CD14-positive monocyte (primary cell): ENCODE measurements at regions not wholly inside any gene's neighbourhood (a gene's known extent, or its start where the extent isn't known, plus 50 kb on each side); places are given as distances from the start of the nearest gene placed in this dataset.

ENCODE experiments used
- DNase-seq, 3 donors: peaks; one replicate each; pipeline ENCODE4 v3.0.0-alpha.2; 2011 to 2022
- H2AFZ ChIP-seq: 2 replicates; pipeline ENCODE4 v1.6.0; 2012; ENCODE audit warnings: mild to moderate bottlenecking, low read depth, low read length, inconsistent platforms; ENCODE audit not compliant: insufficient read depth, poor library complexity, severe bottlenecking
- H3K27ac ChIP-seq, 2 donors: 1 replicate in 1 of 2; 2 replicates in 1 of 2; pipeline ENCODE4 v1.5.1; 2012 to 2013; ENCODE audit warnings: low read length in 2 of 2, control low read depth in 1 of 2, inconsistent platforms in 1 of 2, low read depth in 1 of 2, mild to moderate bottlenecking in 1 of 2
- H3K27me3 ChIP-seq, 2 donors: one replicate each; pipeline versions ENCODE4 v1.6.0 to v1.6.1; 2011 to 2013; ENCODE audit warnings: low read length in 2 of 2; ENCODE audit not compliant: control insufficient read depth in 2 of 2, insufficient read depth in 2 of 2
- H3K36me3 ChIP-seq, 2 donors: replicated peaks in 1 of 2; 1 replicate in 1 of 2; 2 replicates in 1 of 2; pipeline versions ENCODE4 v1.5.1 to v1.6.1; 2012 to 2013; ENCODE audit warnings: low read length in 2 of 2, control low read depth in 1 of 2, inconsistent platforms in 1 of 2, mild to moderate bottlenecking in 1 of 2; ENCODE audit not compliant: insufficient read depth in 2 of 2, control insufficient read depth in 1 of 2
- H3K4me1 ChIP-seq, 2 donors: 1 replicate in 1 of 2; 2 replicates in 1 of 2; pipeline versions ENCODE4 v1.5.1 to v1.6.1; 2012 to 2013; ENCODE audit warnings: low read length in 2 of 2, control low read depth in 1 of 2, inconsistent platforms in 1 of 2, mild to moderate bottlenecking in 1 of 2, moderate library complexity in 1 of 2; ENCODE audit not compliant: insufficient read depth in 2 of 2, control insufficient read depth in 1 of 2
- H3K4me2 ChIP-seq: replicated peaks from 2 replicates; pipeline ENCODE3; 2012; ENCODE audit warnings: low read length, moderate library complexity, mild to moderate bottlenecking; ENCODE audit not compliant: poor library complexity, severe bottlenecking; ENCODE audit errors: extremely low read depth
- H3K4me3 ChIP-seq, 3 experiments: fragments of 200-600 bp in 1 of 3; sonication (generic) in 1 of 3; replicated peaks in 1 of 3; 1 replicate in 2 of 3; 2 replicates in 1 of 3; pipeline ENCODE4 v1.5.1; 2011 to 2013; ENCODE audit warnings: low read length in 3 of 3, mild to moderate bottlenecking in 3 of 3, control low read depth in 2 of 3, low read depth in 2 of 3, inconsistent platforms in 1 of 3, moderate library complexity in 1 of 3
- H3K79me2 ChIP-seq: 2 replicates; pipeline ENCODE4 v1.6.0; 2012; ENCODE audit warnings: mild to moderate bottlenecking, control low read depth, inconsistent platforms, low read length, moderate library complexity; ENCODE audit not compliant: insufficient read depth
- H3K9ac ChIP-seq: 2 replicates; pipeline ENCODE4 v1.6.0; 2017; ENCODE audit warnings: low read length, mild to moderate bottlenecking; ENCODE audit not compliant: insufficient read depth, poor library complexity, severe bottlenecking
- H3K9me3 ChIP-seq, 2 donors: replicated peaks in 1 of 2; 1 replicate in 1 of 2; 2 replicates in 1 of 2; pipeline versions ENCODE4 v1.5.1 to v1.6.1; 2012 to 2013; ENCODE audit warnings: low read length in 2 of 2, control low read depth in 1 of 2; ENCODE audit not compliant: control insufficient read depth in 1 of 2, insufficient read depth in 1 of 2
- H4K20me1 ChIP-seq: 2 replicates; pipeline ENCODE4 v1.6.0; 2012; ENCODE audit warnings: mild to moderate bottlenecking, low read length, control low read depth, moderate library complexity; ENCODE audit not compliant: insufficient read depth
- H3K27ac Mint-ChIP-seq, 7 donors: one replicate each; pipeline ENCODE4 v1.8.0; 2020; ENCODE audit warnings: mild to moderate bottlenecking in 7 of 7, mixed read lengths in 7 of 7, moderate library complexity in 6 of 7, inconsistent platforms in 2 of 7
- H3K27me3 Mint-ChIP-seq, 3 donors: one replicate each; pipeline ENCODE4 v1.8.0; 2021 to 2022; ENCODE audit warnings: low read depth in 3 of 3, mild to moderate bottlenecking in 3 of 3, mixed read lengths in 3 of 3, moderate library complexity in 3 of 3, inconsistent platforms in 1 of 3
- H3K36me3 Mint-ChIP-seq, 2 donors: one replicate each; pipeline ENCODE4 v1.8.0; 2020; ENCODE audit warnings: mixed read lengths in 2 of 2, inconsistent platforms in 1 of 2, mild to moderate bottlenecking in 1 of 2
- H3K4me1 Mint-ChIP-seq: one replicate; pipeline ENCODE4 v1.8.0; 2020; ENCODE audit warnings: mild to moderate bottlenecking, mixed read lengths
- H3K4me3 Mint-ChIP-seq, 2 donors: one replicate each; pipeline ENCODE4 v1.8.0; 2020; ENCODE audit warnings: mild to moderate bottlenecking in 2 of 2, mixed read lengths in 2 of 2, moderate library complexity in 1 of 2
- H3K9me3 Mint-ChIP-seq, 7 donors: one replicate each; pipeline ENCODE4 v1.8.0; 2020 to 2022; ENCODE audit warnings: mixed read lengths in 7 of 7, mild to moderate bottlenecking in 6 of 7, moderate library complexity in 6 of 7, inconsistent platforms in 2 of 7
- CTCF ChIP-seq: fragments of 200-600 bp; IDR thresholded peaks from one replicate; pipeline ENCODE4 v1.8.0; 2022; ENCODE audit warnings: antibody characterized with exemption, mild to moderate bottlenecking
- WGBS: methylation state at CpG from one replicate; pipeline ENCODE4 v1.1.5; 2013; ENCODE audit warnings: missing lambda C conversion rate; ENCODE audit not compliant: insufficient coverage; 5-methylcytosine and 5-hydroxymethylcytosine counted together
- intact Hi-C, 2 donors: fragments of 100-400 bp; cut with micrococcal nuclease; formaldehyde crosslinking; loops; one replicate each; pipeline versions ENCODE4 v1.15.0 to v1.15.1; 2023

DNA sequence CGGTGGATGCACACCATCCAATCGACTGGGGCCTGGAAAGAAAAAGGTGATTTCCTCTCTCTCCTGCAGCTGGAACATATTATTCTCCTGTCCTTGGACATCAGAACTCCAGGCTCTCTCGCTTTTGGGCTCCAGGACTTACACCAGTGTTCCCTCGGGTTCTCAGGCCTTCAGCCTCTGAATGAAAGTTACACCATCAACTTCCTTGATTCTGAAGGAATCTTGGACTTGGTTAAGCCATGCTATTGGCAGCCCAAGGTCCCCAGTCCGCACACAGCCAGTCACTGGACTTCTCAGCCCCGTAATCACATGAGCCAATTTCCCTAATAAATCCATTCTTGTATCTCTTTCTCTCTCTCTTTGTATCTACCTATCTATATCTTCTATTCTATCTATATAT, 418.9 kb downstream of the IRS1 start:
- no peak overlapping the region for H3K4me3 ChIP-seq
- H3K4me3 Mint-ChIP-seq: no peak overlapping the region
- H4K20me1 ChIP-seq: no peaks in the 10 kb centered on the region
- no peaks in the 10 kb centered on the region for H3K4me1 ChIP-seq
- peaks cover 0 to 12% (median 2%) of the 10 kb centered on the region in 7 donors for H3K9me3 Mint-ChIP-seq
- 96% methylated on average over 5 of the region's 6 CpGs for WGBS
- no peak overlapping the region for H3K27ac ChIP-seq
- peaks cover 5 to 9% (median 9%) of the 10 kb centered on the region in 3 donors for H3K27me3 Mint-ChIP-seq
- no peak overlapping the region for H2AFZ ChIP-seq
- no peak overlapping the region for H3K27ac Mint-ChIP-seq
- H3K79me2 ChIP-seq: no peaks in the 10 kb centered on the region
- no peak overlapping the region for H3K9ac ChIP-seq
- H3K36me3 Mint-ChIP-seq: peaks cover 0 to 2% of the 10 kb centered on the region in 2 donors
- no peak overlapping the region for H3K4me2 ChIP-seq
- H3K27me3 ChIP-seq: peaks cover 2 to 3% of the 10 kb centered on the region in 2 donors
- no peak for DNase-seq
- intact Hi-C loops: no loop called here
- no peak for TF ChIP-seq CTCF
- H3K4me1 Mint-ChIP-seq: no peaks in the 10 kb centered on the region
- no peaks in the 10 kb centered on the region for H3K36me3 ChIP-seq
- H3K9me3 ChIP-seq: no peaks in the 10 kb centered on the region

- Mint-ChIP-seq H3K36me3 (peaks cover 0 to 2% of the 10 kb centered on the region in 2 donors), H3K27me3 (peaks cover 5 to 9% (median 7%) of the 10 kb centered on the region in 3 donors), H3K4me3 (no peak overlapping the region), H3K27ac (no peak overlapping the region), H3K9me3 (peaks cover 0 to 12% (median 3%) of the 10 kb centered on the region in 7 donors), H3K4me1 (no peaks in the 10 kb centered on the region)
- DNase-seq: no peak
- Histone ChIP-seq H3K27me3 (peaks cover 2 to 3% of the 10 kb centered on the region in 2 donors), H3K4me2 (no peak overlapping the region), H3K79me2 (no peaks in the 10 kb centered on the region), H3K36me3 (no peaks in the 10 kb centered on the region), H3K9ac (no peak overlapping the region), H3K9me3 (no peaks in the 10 kb centered on the region), H3K4me3 (no peak overlapping the region), H3K4me1 (no peaks in the 10 kb centered on the region), H3K27ac (no peak overlapping the region), H2AFZ (no peak overlapping the region), H4K20me1 (no peaks in the 10 kb centered on the region)
- no peak for TF ChIP-seq CTCF
- WGBS: no CpG with 5 or more reads among the region's 2 CpGs
- intact Hi-C loops: no loop called here
These were observed 420.6 kb downstream of the IRS1 start for GRCh38 chr2:226378753-226379705.
